HEK293 (cell line): ENCODE measurements at regions not wholly inside any gene's neighbourhood (a gene's known extent, or its start where the extent isn't known, plus 50 kb on each side); places are given as distances from the start of the nearest gene placed in this dataset.
A peak's percentile ranks its signal among the peaks of the same experiment; 100 is the strongest.

Source experiments
- CTCF ChIA-PET: fragments of 350-600 bp; formaldehyde crosslinking; extraction: SDS; loops from one replicate; lab custom pipeline; 2021; ENCODE audit warnings: antibody characterized with exemption; lab: Yijun Ruan, JAX
- POLR2A ChIA-PET: fragments of 300-600 bp; formaldehyde crosslinking; extraction: SDS; loops from one replicate; lab custom pipeline; 2020; ENCODE audit warnings: antibody characterized with exemption, inconsistent platforms; lab: Yijun Ruan, JAX
- H3K27ac ChIP-seq: fragments of 200-500 bp; sonication (Bioruptor generic); 2 replicates; pipeline ENCODE4 v1.5.1; 2014; ENCODE audit warnings: low read depth, low read length, control low read depth, inconsistent platforms; ENCODE audit errors: extremely low read depth
- H3K36me3 ChIP-seq, 2 experiments: fragments of 200-500 bp in 1 of 2; sonication (Bioruptor generic) in 1 of 2; 1 replicate in 1 of 2; 2 replicates in 1 of 2; pipeline ENCODE4 v1.5.1; 2014 to 2017; ENCODE audit warnings: inconsistent platforms in 2 of 2, low read length in 2 of 2; ENCODE audit not compliant: control insufficient read depth in 2 of 2, insufficient read depth in 1 of 2
- H3K4me1 ChIP-seq: fragments of 200-500 bp; sonication (Bioruptor generic); 2 replicates; pipeline ENCODE4 v1.5.1; 2014; ENCODE audit warnings: mild to moderate bottlenecking, low read length, inconsistent platforms; ENCODE audit not compliant: control insufficient read depth, insufficient read depth
- H3K4me3 ChIP-seq: 2 replicates; pipeline ENCODE4 v1.5.1; 2011; ENCODE audit warnings: low read depth, mild to moderate bottlenecking, control low read depth, low read length, moderate library complexity
- H3K9me3 ChIP-seq: fragments of 200-500 bp; sonication (Bioruptor generic); 2 replicates; pipeline ENCODE4 v1.5.1; 2014; ENCODE audit warnings: low read depth, low read length, inconsistent platforms; ENCODE audit not compliant: control insufficient read depth, insufficient read depth
- GLIS2 ChIP-seq: fragments of 450-650 bp; formaldehyde crosslinking; IDR thresholded peaks from 2 replicates; pipeline ENCODE4 v1.5.1; 2016; ENCODE audit warnings: missing biosample characterization, missing genetic modification characterization
- HIC1 ChIP-seq: fragments of 450-650 bp; formaldehyde crosslinking; IDR thresholded peaks from 2 replicates; pipeline ENCODE4 v1.5.1; 2016; ENCODE audit warnings: missing biosample characterization, missing genetic modification characterization
- KLF7 ChIP-seq: fragments of 450-650 bp; formaldehyde crosslinking; IDR thresholded peaks from 2 replicates; pipeline ENCODE4 v1.5.1; 2016; ENCODE audit warnings: missing biosample characterization, missing genetic modification characterization, borderline replicate concordance
- KLF9 ChIP-seq: fragments of 450-650 bp; formaldehyde crosslinking; IDR thresholded peaks from 2 replicates; pipeline ENCODE4 v1.5.1; 2016; ENCODE audit warnings: missing biosample characterization, missing genetic modification characterization, low read depth
- SP7 ChIP-seq: fragments of 450-650 bp; formaldehyde crosslinking; IDR thresholded peaks from 2 replicates; pipeline ENCODE4 v1.5.1; 2016; ENCODE audit warnings: missing biosample characterization, missing genetic modification characterization
- TSHZ1 ChIP-seq: fragments of 450-650 bp; formaldehyde crosslinking; IDR thresholded peaks from 2 replicates; pipeline ENCODE4 v1.5.1; 2016; ENCODE audit warnings: missing biosample characterization, missing genetic modification characterization, borderline replicate concordance
- ZFHX2 ChIP-seq: fragments of 450-650 bp; formaldehyde crosslinking; conservative IDR thresholded peaks from 2 replicates; pipeline ENCODE4 v1.5.1; 2016; ENCODE audit warnings: missing biosample characterization, missing genetic modification characterization
- ZNF175 ChIP-seq: fragments of 450-650 bp; formaldehyde crosslinking; IDR thresholded peaks from 2 replicates; pipeline ENCODE4 v1.5.1; 2016; ENCODE audit warnings: missing biosample characterization, missing genetic modification characterization
- ZNF292 ChIP-seq: fragments of 450-650 bp; formaldehyde crosslinking; IDR thresholded peaks from 2 replicates; pipeline ENCODE4 v1.5.1; 2016; ENCODE audit warnings: low read depth, missing biosample characterization, missing genetic modification characterization, borderline replicate concordance
- ZNF366 ChIP-seq: fragments of 450-650 bp; formaldehyde crosslinking; conservative IDR thresholded peaks from 2 replicates; pipeline ENCODE4 v1.5.1; 2016; ENCODE audit warnings: missing biosample characterization, missing genetic modification characterization
- ZNF398 ChIP-seq: fragments of 450-650 bp; formaldehyde crosslinking; IDR thresholded peaks from 2 replicates; pipeline ENCODE4 v1.5.1; 2017; ENCODE audit warnings: missing biosample characterization, missing genetic modification characterization
- ZNF629 ChIP-seq: fragments of 450-650 bp; formaldehyde crosslinking; IDR thresholded peaks from 2 replicates; pipeline ENCODE4 v1.5.1; 2017; ENCODE audit warnings: missing biosample characterization, missing genetic modification characterization
- TF ChIP-seq, protein P1 (sequence below): fragments of 450-650 bp; formaldehyde crosslinking; IDR thresholded peaks from 2 replicates; pipeline ENCODE4 v1.5.1; 2016; ENCODE audit warnings: missing biosample characterization, missing genetic modification characterization

DNA sequence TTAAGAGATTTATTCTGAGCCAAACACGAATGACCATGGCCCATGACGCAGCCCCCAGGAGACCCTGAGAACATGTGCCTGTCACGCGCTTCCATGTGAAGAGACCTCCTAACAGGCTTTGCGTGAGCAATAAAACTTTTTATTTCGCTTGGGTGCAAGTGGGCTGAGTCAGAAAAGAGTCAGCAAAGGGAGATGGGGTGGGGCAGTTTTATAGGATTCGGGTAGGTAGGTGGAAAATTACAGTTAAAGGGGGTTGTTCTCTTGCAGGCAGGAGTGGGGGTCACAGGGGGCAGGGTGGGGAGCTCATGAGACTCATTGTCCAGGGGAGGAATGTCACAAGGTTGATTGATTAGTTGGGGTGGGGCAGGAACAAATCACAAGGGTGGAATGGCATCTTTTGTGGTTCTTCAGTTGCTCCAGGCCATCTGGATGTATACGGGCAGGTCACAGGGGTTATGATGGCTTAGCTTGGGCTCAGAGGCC, 77.2 kb upstream of the FTH1 start (continued):
- TF ChIP-seq, protein P1, sequence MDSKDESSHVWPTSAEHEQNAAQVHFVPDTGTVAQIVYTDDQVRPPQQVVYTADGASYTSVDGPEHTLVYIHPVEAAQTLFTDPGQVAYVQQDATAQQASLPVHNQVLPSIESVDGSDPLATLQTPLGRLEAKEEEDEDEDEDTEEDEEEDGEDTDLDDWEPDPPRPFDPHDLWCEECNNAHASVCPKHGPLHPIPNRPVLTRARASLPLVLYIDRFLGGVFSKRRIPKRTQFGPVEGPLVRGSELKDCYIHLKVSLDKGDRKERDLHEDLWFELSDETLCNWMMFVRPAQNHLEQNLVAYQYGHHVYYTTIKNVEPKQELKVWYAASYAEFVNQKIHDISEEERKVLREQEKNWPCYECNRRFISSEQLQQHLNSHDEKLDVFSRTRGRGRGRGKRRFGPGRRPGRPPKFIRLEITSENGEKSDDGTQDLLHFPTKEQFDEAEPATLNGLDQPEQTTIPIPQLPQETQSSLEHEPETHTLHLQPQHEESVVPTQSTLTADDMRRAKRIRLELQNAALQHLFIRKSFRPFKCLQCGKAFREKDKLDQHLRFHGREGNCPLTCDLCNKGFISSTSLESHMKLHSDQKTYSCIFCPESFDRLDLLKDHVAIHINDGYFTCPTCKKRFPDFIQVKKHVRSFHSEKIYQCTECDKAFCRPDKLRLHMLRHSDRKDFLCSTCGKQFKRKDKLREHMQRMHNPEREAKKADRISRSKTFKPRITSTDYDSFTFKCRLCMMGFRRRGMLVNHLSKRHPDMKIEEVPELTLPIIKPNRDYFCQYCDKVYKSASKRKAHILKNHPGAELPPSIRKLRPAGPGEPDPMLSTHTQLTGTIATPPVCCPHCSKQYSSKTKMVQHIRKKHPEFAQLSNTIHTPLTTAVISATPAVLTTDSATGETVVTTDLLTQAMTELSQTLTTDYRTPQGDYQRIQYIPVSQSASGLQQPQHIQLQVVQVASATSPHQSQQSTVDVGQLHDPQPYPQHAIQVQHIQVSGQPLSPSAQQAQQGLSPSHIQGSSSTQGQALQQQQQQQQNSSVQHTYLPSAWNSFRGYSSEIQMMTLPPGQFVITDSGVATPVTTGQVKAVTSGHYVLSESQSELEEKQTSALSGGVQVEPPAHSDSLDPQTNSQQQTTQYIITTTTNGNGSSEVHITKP (tag by site-specific recombination) = peak; percentile 29; the same call in 1 of the 2 replicates
- 0 out of 2 replicates have a peak, but pooled peaks have one; percentile 14 for TF ChIP-seq TSHZ1 (tag by site-specific recombination)
- no peak for TF ChIP-seq ZNF292 (tag by site-specific recombination)
- TF ChIP-seq KLF9 (tag by site-specific recombination) = 0 out of 2 replicates have a peak, but pooled peaks have one; percentile 36
- peak; percentile 52; the same call in 1 of the 2 replicates for TF ChIP-seq HIC1 (tag by site-specific recombination)
- TF ChIP-seq ZNF366 (tag by site-specific recombination) = peak; percentile 44
- peak; percentile 93 for TF ChIP-seq ZFHX2 (tag by site-specific recombination)
- 0 out of 2 replicates have a peak, but pooled peaks have one; percentile 16 for TF ChIP-seq KLF7 (tag by site-specific recombination)
- peak; percentile 77 for TF ChIP-seq SP7 (tag by site-specific recombination)
- TF ChIP-seq ZNF629 = peak; percentile 59; the same call in 1 of the 2 replicates
- TF ChIP-seq GLIS2 (tag by site-specific recombination) = peak; percentile 55; the same call in 1 of the 2 replicates
- peak; percentile 84 for TF ChIP-seq ZNF398 (tag by site-specific recombination)

GRCh38 chr11:62035293-62035692, 67.9 kb upstream of the FTH1 start:
- Histone ChIP-seq H3K4me1 (no peaks in the 10 kb centered on the region), H3K9me3 (no peaks in the 10 kb centered on the region), H3K27ac (no peak overlapping the region), H3K4me3 (no peak overlapping the region), H3K36me3 (no peaks in the 10 kb centered on the region)
- CTCF ChIA-PET = interaction anchor here (0.5 kb wide), 1 partner anchor 72 kb away, joined by 4 read pairs; no protein-coding TSS in a partner anchor
- peak; percentile 77 for TF ChIP-seq ZNF366 (tag by site-specific recombination)
- TF ChIP-seq ZNF175 (tag by site-specific recombination) = no peak
- POLR2A ChIA-PET = no interaction called here
